ENCODE measurements at regions not wholly inside any gene's neighbourhood (a gene's known extent, or its start where the extent isn't known, plus 50 kb on each side); places are given as distances from the start of the nearest gene placed in this dataset.
A peak's percentile ranks its signal among the peaks of the same experiment; 100 is the strongest.

- TF ChIP-seq CTCF (conservative IDR thresholded peaks at IDR 0.05; ENCODE audit: low read length) (peak; percentile 53), EZH2phosphoT487 (IDR thresholded peaks at IDR 0.05; ENCODE audit: borderline replicate concordance) (no peak)
Observed at GRCh38 chr4:176964116-176964691, 171.5 kb upstream of the VEGFC start.

Measured in Loucy (cell line).